GM21723 (cell line): ENCODE measurements at regions not wholly inside any gene's neighbourhood (a gene's known extent, or its start where the extent isn't known, plus 50 kb on each side); places are given as distances from the start of the nearest gene placed in this dataset.

Experiments used
- ATAC-seq: cut with Tn5 transposase; IDR thresholded peaks from one replicate; pipeline ENCODE4 v1.9.1; 2021; ENCODE audit warnings: mild to moderate bottlenecking, moderate library complexity; ENCODE audit not compliant: unreplicated experiment

DNA sequence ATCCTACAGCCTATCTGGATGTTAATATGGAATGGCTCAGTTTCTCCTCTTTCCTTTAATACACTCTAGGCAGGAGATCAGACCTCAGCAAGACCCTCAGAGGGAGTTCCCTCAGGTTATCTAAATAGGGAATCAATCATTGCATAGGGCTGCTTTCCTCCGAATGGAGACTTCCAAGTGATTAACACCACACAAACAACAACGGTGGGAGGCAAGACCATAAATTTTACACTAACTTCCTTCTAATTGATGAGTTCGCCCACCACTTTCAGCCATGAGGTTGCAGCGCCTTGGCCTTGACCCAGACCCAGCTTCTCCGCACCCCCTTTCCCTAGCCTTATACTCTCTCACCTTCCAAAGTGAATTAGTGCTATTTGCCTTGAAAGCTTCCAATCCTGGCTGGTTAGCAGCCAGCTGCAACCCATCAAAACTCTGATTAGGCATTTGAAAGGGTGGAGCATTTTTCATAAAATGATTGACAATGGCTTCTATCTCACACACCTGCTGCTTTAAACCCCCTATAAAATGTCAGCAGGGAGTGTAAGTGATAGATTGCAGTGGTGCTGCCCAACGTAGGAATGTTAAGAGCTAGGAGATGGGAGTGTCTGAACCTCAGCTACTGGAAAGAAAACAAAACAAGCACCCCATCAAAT is 534.9 kb upstream of the USP24 start:
- no peak for ATAC-seq

DNA sequence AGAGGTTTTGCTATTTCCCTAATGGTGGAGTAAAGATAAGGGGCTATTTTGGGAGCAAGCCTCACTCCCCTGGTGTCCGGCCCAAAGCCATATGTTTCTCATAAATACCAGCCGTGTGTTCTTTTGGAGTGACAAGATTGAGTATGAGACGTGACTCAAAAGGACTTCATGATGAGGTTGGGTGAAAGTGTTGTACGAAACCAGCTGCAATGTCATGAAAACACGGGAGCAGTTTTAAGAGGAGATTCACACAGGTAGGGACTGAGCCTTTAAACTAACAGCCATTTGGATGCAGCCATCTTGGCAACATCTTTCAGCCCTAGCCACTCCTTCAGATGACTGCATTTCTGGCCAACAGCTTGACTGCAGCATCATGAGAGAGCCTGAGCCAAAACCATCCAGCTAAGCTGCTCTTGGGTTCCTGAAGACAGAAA is 532.3 kb upstream of the USP24 start:
- ATAC-seq, result no peak

DNA sequence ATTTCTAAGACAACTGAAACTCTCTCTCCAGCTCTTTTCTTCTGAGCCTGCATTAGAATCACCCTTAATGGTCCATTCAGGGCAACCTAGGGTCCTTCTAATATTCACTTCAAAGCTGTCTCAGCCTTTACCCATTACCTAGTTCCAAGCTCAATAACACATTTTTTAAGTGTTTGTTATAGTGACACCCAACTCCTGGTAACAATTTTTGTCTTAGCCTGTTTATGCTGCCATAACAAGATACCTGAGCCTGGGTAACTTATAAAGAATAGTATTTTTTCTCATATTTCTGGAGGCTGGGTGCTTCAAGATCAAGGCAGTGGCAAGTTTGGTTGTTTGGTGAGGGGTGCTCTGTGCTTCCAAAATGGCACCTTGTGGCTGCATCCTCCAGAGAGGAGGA is 531.5 kb upstream of the USP24 start:
- ATAC-seq, result no peak

DNA sequence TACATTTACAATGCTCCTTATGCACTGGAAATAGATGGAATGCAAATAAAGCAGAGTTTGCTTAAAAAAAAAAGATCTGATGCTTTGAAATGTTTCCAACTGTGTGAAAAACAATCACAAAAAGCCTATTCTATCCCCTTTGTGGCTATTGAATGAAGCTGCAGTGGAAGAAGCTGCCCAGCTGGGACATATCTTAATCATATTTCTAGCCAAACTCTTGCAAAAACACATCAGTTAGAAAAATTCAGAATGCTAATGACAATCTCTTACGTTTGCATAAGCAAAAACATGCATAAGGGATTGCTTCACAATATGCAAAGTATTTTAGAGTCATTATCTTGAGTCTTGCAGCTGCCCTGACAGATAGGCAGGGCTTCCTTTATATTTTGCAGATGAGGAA is 526.4 kb upstream of the USP24 start:
- no peak for ATAC-seq

DNA sequence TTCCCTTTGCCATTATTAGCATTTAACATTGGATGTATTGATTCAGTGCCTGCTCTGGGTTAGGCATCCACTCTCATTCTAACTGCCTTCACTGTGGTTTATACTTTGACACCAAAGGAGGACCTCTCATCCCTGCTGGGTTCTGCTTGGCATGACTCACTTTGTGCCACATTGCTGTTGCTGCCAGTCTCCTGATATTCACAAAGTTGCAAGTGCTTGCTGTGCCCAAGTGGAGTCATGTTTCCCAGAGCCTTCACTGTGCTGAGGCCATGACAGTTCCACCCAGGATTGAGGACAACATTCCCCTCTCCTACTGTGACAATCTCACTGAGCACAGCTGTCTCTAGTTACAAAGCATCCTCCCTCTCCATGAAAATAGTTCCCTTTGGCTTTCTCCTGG is 519.9 kb upstream of the USP24 start:
- no peak for ATAC-seq

DNA sequence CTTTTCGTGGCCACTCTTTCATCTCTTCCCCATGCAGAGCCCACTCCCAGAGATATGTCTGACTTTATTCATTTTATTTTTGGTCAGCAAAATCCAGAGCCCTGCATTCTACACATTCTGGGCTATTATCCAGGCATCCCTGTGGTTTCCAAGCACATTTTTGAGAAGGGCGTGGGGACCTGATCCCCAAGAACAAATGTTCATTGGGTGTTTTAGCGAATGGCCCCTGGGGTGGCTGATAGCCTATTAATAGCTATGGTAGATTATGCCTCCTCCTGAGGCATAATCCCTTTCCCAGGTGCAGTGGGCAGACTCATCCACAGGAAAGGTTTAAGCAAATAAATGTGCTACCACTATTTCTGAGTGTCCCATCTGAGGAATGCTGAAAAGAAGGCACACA is 511.8 kb upstream of the USP24 start:
- no peak for ATAC-seq

DNA sequence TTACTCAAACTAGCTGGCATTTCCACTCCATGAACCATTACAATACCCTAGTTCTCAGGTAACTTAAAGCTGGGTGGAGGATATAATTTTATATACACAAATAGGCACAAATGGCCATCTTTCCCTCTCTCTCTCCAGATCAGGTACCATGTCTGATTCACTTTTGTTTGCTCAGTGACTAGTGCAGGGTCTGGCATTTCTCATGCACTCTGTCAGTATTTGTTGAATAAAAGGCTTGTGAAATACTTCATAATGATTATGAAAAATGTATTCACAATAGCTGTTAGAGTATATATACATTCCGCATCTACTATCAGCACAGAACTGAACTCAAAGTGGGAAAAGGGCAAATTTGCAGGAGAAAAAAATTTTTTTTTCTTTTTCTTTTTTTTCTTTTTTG is 510.2 kb upstream of the USP24 start:
- ATAC-seq, result no peak

DNA sequence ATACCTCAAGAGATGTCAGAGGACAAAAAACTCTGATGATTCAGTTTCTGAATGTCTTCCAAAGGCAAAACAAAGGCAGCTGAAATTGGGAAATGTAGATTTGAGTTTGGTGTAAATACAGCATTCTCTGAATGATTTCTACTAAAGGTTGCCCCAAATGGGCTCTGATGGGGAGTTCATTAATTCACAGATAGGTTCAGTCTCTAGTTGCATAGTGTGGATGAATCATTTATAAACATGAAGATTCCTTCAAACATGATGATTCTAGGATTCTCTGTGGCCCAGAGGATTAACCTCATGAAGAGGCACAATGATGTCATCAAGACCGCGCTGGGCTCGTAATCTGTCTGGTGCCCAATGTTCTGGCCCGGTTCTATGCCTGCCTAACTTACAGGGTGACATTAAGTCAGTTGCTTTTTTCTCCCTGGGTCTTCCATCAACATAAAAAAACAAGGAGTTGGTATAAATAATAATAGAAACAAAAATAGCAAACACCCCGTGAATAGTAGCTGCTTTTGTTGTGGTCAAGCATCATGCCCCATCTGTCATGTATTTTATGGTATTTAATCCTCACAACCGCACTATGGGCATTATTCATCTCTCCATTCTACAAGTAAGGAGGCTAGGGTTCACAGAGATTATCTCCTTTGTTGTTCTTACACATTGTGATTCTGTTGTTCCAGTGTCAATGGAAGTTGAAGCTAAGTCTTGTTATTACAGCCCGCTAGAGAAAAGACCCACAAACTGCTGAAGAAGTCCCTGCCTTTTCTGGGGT is 509.6 kb upstream of the USP24 start:
- no peak for ATAC-seq

DNA sequence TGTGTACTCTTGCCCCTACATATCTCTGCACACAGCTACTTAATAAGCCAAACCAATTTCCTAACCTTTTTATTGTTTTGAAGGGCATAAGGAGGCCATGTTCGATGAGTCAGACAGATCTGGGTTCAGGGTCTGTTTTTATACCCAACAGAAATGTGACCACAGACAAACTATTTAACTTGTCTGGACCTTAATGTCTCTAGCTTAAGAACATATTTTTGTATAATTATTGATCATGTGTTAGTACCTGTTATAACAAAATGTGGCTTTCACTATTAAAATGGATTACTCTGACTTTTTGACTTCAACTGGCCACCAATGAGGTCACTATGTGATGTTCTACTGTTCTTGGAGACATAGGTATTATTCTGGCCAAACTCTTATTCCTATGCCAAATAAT is 507.8 kb upstream of the USP24 start:
- ATAC-seq, result no peak

DNA sequence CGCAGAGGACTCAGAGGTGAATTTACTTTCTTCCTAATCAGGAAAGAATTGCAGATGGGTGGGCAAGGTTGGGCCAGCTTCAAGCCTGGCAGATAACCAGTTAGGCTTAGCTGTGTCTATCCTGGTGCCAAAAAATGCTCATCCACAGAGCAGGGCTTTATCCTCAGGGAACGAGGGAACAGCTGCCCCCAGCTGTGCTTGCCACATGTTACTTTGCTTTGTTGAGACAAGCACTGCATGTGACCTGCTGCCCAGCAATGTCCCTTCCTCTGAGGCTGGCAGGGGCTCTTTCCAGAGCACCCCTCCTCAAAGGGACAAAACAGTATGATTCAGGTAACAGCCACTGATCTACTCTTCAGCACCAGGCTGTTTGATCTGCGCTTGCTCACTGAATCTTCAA is 505.1 kb upstream of the USP24 start:
- no peak for ATAC-seq

DNA sequence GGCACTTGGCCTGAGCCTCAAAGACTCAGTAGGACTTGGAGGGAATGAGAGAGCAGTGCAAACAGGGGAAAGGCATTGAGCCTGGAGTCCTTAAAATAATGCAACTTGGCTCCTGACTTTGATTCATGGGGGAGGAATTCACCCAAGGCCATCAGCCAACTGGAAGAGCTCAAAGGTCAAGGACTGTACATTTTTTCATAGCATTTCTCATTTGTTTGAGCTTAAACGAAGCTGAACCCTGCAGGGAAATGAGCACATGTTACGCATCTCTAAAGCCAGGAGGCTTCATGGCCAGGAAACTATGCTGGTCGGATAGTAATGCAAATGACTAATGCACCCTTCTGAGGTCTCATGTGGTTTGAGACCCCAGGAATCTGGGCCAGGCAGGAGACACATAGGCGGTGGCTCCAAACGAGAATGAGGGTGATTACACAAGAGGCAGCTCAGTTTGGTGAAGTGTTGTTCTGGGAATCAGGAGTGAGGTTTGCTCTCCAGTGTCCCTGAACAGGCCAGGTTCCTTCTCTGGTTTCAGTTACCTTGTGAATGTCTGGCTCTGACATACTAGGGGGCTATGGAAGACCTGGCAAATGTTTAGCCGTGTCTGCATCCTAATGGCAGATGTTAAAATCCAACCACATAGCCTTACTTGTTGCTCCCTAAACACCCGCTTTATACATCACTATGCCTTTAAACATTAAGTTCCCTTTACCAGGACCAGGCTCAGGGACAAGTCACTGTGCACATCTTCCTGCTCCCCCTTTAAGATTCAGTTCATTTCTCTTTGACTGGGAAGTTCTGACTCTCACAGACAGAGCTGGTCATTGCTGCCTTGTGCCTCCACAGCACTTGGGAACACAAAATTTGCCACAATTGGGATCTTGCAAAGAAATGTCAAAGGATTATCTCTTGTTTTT is 503.9 kb upstream of the USP24 start:
- no peak for ATAC-seq

DNA sequence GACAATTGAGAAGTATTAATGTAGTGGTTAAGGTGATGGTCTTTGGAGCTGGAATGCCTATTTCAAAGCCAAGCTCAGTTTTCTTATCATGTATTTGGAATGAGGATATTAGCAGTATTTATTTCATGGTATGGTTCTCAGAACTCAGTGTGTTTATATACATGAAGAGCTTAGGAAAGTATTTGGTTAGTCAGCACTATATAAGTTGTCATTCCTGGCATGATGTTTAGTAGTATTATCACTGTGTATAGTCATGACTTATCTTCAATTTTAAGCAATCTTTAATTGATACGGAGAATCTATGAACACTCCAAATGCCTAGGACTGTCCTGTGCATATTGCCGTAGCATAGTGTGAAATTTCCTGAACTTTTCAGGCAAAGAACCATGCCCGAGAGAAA is 501.9 kb upstream of the USP24 start:
- no peak for ATAC-seq

DNA sequence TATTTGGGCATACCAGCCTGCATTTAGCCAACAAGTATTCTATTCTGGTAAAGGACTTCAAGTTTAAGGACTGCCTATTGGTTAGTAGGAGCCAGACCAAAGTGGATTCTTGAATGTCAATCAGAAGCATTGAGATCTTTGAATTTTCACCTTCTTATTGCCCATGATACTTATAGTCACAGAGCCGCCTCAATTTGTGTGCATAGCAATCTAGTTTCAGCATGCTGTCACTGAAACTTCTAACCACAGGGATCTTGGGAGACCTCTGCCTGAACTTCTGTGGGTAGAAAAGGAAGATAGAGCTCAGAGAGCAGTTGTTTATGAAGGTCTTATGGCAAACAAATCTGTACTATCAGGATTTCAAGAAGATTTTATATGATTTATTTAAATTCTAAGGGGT is 501.4 kb upstream of the USP24 start:
- no peak for ATAC-seq

DNA sequence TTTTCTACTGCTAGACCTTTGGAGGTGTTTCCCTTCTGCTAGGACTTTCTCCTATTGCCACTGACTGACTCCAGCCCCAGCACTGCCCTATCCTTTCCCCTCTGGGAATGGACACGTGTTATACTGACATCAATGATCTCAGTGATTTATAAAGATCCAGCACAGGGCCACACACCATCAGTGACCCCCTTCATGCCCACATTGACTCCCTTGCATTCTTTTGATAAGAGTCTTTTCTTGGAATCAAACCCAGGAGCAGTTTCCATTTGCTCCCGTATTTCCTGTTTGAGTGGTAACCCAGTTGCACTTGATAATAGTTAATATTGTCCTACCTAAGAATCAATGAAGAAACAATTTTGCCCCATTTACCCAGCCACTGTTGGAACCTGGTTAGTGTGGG is 501.0 kb upstream of the USP24 start:
- ATAC-seq, result no peak

DNA sequence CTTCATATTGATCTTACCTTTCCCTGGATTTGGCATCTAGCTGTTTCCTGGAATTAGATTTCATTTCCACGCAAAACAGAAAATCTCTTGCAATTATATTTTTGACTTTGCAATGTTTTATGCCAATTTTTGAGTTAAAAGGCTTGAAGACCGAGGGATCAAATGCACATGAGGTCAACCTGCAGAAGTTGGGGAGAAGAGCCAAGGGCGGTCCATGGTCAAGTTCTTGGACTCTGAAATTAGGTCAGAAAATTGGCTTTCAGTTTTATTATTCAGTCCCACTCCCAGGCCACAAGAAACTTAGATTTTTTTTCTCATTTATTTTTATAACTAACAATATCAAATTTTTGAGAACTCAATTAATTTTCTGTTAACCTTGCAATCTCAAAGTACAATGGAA is 499.1 kb upstream of the USP24 start:
- ATAC-seq, result no peak

DNA sequence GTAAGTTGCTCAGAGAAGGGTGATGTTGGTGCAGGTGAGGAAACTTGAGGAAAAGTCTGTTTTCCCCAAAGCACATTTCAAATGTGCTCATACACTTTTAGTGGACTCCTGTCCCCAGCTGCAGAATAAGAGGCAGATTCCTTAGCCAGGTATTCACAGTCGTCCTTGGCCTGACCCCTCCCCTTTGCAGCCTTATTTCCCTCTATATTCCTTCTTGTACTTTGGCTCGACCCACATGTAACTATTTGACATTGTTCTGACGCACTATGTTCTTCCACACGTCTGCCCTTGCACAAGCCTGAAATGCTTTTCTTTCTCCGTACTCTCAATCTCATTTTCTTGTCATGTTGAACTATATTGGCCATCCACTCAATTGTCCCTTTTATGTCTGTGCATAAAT is 498.4 kb upstream of the USP24 start:
- no peak for ATAC-seq

DNA sequence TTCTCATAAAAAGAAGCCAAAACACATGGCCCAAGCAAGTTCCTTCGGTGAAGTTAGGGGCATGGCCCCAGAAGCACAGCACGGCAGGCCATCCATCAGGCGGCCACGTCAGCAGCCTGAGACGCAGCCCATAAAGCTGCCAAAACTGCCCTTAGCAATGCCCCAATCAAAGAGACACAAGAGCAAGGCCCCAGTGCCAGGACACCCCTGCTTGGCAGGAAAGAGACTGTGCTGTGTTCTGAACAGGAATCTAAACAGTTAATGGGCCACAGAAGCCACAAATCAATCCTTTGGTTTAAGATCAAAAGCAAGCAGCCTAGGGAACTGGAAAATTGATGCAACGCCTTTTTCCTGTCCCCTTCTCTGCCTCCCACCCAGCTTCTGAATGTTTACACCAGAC is 497.0 kb upstream of the USP24 start:
- no peak for ATAC-seq

DNA sequence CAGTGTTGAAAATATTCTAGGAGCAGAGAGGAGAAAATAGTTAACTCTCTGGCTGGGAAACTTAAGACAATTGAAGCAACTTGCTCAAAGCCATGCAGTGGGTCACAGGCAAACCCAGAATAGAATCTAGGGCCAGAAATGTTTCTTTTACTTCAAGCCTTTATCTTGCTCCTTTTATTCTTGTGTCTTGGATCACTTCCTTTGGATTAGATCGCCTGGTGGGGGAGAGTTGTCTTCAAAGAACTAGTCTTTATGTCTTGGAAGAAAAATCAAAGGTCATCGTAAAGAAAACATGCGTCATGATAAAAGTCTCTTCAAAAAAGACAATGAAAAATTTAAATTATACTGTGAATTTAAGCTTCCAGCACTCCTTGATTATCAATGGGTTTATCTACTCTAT is 493.6 kb upstream of the USP24 start:
- ATAC-seq, result no peak

DNA sequence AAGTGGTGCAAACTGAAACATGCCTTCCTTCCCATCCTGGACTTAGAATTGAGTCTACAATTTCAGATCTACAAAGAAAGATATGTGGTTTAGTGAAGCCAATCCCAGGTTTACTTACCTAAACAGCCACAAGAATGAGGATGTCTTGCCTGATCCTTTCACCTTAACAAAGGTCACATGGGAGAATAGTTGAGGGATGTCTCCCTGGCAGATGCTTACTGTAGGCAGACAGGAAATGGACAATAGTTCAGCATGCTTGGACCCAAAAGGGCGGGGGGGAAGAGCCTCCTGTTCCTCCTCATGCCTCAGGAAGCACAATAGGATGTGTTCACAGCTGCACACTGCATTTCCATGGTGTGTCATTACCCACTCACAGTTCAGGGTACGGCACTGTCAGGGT is 492.7 kb upstream of the USP24 start:
- ATAC-seq, result no peak

DNA sequence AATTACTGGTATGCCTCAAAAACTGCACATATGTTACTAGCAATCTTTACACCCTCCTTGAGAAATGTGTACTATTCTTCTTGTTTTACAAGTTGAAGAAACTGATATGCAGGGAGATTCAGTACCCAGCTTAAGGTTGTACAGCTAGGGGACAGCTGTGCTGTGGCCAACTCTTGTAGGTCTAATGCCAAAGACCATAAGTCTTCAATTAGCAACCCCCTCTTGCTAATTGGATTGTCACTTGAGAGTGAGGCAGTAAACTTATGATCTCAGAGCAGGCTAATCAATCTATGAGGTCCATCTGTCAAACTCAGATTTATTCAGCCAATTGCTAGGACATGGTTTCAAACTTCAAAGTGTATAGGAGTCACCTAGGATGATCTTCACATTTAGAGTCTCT is 492.0 kb upstream of the USP24 start:
- no peak for ATAC-seq

DNA sequence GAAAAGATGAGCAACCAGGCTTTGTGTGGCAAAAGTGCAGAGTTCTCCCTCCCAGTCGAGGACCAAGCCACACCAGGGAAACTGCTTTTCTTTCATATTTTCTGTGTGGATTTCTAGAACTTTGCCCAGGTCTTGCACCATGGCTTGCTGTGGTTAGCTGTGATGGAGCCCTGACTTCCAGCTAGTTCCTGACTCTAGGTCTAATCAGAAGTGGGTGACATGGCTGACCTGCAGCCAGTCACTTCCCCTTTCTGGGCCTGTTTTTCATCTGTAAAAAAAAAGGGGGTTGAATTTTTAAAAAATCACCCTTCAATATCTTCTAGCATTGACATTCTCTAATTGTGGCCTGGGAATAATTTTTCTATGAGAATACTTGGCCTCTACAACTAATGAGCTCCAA is 491.2 kb upstream of the USP24 start:
- ATAC-seq, result no peak
